AG04450 (cell line): ENCODE measurements at regions not wholly inside any gene's neighbourhood (a gene's known extent, or its start where the extent isn't known, plus 50 kb on each side); places are given as distances from the start of the nearest gene placed in this dataset.

Source experiments
- CTCF ChIA-PET: fragments of 300-600, 350-600 bp; formaldehyde crosslinking; extraction: SDS; loops from one replicate; lab custom pipeline; 2022; ENCODE audit warnings: antibody characterized with exemption, inconsistent platforms; lab: Charles Lee
- POLR2A ChIA-PET: fragments of 350-600 bp; formaldehyde crosslinking; extraction: SDS; loops from one replicate; lab custom pipeline; 2021; ENCODE audit warnings: antibody characterized with exemption, inconsistent platforms; lab: Yijun Ruan, JAX
- DNase-seq: peaks from one replicate; pipeline ENCODE4 v3.0.0-alpha.2; 2011; ENCODE audit warnings: low read depth, low spot score
- H3K27ac ChIP-seq: one replicate; pipeline ENCODE4 v1.5.1; 2012; ENCODE audit warnings: low read depth, low read length, control low read depth
- H3K27me3 ChIP-seq: one replicate; pipeline ENCODE4 v1.6.0; 2012; ENCODE audit warnings: low read length; ENCODE audit not compliant: control insufficient read depth, insufficient read depth
- H3K4me3 ChIP-seq: 2 replicates; pipeline ENCODE4 v1.5.1; 2011; ENCODE audit warnings: mild to moderate bottlenecking, low read depth, low read length, control low read depth
- H3K9me3 ChIP-seq: 2 replicates; pipeline ENCODE4 v1.5.1; 2012; ENCODE audit warnings: low read length; ENCODE audit not compliant: control insufficient read depth, insufficient read depth
- TF ChIP-seq, protein P1 (sequence below): IDR thresholded peaks from 2 replicates; pipeline ENCODE4 v1.5.1; 2011; ENCODE audit warnings: low read depth, low read length, control low read depth, inconsistent platforms

DNA sequence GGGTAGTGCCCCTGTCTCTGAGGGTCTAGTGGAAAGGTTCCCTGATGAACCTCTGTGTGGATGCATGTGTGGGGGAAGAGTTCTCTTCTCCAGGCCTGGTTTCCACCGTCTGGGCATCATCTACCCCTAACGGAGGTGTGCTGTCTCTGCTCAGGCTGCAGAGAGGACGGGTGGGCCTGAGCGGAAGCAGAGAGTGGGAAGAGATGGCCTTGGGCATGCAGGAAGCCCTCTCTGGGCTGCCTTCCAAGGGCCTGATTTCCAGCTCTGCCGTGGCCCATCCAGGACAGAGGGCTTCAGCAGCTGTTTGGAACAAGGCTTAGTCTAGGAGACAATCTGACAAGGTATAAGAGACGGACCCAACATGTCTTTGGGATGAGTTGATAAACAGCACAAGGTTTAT is 220.1 kb upstream of the DTNBP1 start:
- no peak for DNase-seq
- TF ChIP-seq, protein P1, sequence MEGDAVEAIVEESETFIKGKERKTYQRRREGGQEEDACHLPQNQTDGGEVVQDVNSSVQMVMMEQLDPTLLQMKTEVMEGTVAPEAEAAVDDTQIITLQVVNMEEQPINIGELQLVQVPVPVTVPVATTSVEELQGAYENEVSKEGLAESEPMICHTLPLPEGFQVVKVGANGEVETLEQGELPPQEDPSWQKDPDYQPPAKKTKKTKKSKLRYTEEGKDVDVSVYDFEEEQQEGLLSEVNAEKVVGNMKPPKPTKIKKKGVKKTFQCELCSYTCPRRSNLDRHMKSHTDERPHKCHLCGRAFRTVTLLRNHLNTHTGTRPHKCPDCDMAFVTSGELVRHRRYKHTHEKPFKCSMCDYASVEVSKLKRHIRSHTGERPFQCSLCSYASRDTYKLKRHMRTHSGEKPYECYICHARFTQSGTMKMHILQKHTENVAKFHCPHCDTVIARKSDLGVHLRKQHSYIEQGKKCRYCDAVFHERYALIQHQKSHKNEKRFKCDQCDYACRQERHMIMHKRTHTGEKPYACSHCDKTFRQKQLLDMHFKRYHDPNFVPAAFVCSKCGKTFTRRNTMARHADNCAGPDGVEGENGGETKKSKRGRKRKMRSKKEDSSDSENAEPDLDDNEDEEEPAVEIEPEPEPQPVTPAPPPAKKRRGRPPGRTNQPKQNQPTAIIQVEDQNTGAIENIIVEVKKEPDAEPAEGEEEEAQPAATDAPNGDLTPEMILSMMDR: no peak
- Histone ChIP-seq H3K9me3 (no peaks in the 10 kb centered on the region), H3K27me3 (no peaks in the 10 kb centered on the region), H3K27ac (no peak overlapping the region), H3K4me3 (no peak overlapping the region)
- CTCF ChIA-PET: no interaction called here
- POLR2A ChIA-PET: no interaction called here

DNA sequence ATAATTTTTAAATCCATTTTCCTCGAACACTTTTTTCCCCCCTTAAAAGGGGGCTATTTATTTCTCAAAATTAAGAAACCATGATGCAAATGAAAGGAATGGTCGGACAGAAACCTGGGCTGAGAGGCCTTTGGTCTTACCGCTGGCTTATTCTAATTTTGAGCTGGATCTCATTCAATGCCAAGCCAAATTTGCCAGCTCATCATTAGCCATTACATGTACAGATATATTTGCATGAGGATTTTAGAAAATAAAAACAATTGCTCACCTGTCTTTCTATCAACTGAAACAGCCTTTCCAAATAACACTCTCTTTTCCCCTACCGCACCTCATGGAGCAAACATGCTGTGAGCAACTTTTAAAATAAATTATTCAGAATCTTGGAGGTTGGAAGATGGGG is 219.5 kb upstream of the DTNBP1 start:
- CTCF ChIA-PET: no interaction called here

GRCh38 chr6:15881150-15881549 is 218.3 kb upstream of the DTNBP1 start:
- CTCF ChIA-PET: interaction anchor here (0.6 kb wide), 1 partner anchor 173 kb away, joined by 3 read pairs; no protein-coding TSS in a partner anchor
- TF ChIP-seq, protein P1: no peak

More for the DNA sequence above, 219.5 kb upstream of the DTNBP1 start:
- Histone ChIP-seq H3K4me3 (no peak overlapping the region), H3K27ac (no peak overlapping the region), H3K27me3 (no peaks in the 10 kb centered on the region), H3K9me3 (no peaks in the 10 kb centered on the region)
- TF ChIP-seq, protein P1: no peak
- POLR2A ChIA-PET: no interaction called here
- DNase-seq: no peak

DNA sequence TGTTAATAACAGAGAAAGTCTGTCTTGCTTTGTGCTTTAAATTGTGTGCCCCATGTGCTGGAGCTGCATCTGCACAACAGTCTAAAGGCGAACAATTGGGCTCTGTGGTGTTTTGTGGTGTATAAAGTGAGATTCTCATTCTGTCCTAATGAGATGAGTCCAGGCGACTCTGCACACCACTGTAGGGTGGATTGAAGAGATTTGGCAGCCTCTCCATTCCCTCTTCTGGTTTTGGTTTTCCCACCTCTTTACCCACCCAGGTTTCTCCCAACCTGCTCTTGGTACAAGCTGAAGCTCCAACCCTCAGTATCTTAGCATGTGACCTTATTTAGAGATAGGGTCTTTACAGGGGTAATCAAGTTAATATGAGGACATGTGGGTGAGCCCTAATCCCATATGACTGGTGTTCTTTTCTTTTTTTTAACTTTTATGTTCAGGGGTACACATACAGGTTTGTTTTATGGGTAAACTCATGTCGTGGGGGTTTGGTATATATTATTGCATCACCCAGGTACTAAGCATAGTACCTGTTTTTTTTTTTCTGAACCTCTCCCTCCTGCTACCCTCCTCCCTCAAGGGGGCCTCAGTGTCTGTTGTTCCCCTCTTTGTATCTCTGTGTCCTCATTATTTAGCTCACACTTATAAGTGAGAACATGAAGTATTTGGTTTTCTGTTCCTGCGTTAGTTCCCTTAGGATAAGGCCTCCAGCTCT is 217.6 kb upstream of the DTNBP1 start:
- Histone ChIP-seq H3K9me3 (no peaks in the 10 kb centered on the region), H3K27me3 (no peaks in the 10 kb centered on the region), H3K27ac (no peak overlapping the region), H3K4me3 (no peak overlapping the region)
- TF ChIP-seq, protein P1: no peak
- ChIA-PET POLR2A (no interaction called here), CTCF (interaction anchor here (0.6 to 1.6 kb wide), 2 partner anchors 174 to 303 kb away, joined by 3 to 5 read pairs; no protein-coding TSS in a partner anchor)
- DNase-seq: no peak

More at GRCh38 chr6:15881150-15881549, 218.3 kb upstream of the DTNBP1 start:
- Histone ChIP-seq H3K27ac (no peak overlapping the region), H3K9me3 (no peaks in the 10 kb centered on the region), H3K4me3 (no peak overlapping the region), H3K27me3 (no peaks in the 10 kb centered on the region)
- POLR2A ChIA-PET: no interaction called here
- DNase-seq: no peak
